ENCODE measurements at regions not wholly inside any gene's neighbourhood (a gene's known extent, or its start where the extent isn't known, plus 50 kb on each side); places are given as distances from the start of the nearest gene placed in this dataset.
"Not testable (repeated sequence)": the region's sequence is repeated elsewhere in the genome, so short reads cannot be mapped to it uniquely, and the experiment has no call there.

- no peak for DNase-seq
Measured at GRCh38 chr11:122020902-122021301, 95.1 kb downstream of the BLID start.

- no peak for DNase-seq
Measured at GRCh38 chr11:122019908-122020694, 95.9 kb downstream of the BLID start.

GRCh38 chr11:122007601-122008071 is 108.4 kb downstream of the BLID start:
- no peak for DNase-seq

- DNase-seq: no peak
Measured at GRCh38 chr11:122004446-122004845, 111.6 kb downstream of the BLID start.

- no peak for DNase-seq
Measured at GRCh38 chr11:122002926-122003325, 113.1 kb downstream of the BLID start.

GRCh38 chr11:122002047-122002446 is 114.0 kb downstream of the BLID start:
- no peak for DNase-seq

- DNase-seq: no peak
Measured at GRCh38 chr11:121999651-122000050, 116.4 kb downstream of the BLID start.

- DNase-seq: no peak
Measured at GRCh38 chr11:121996574-121996973, 119.4 kb downstream of the BLID start.

GRCh38 chr11:121983901-121984300 is 132.1 kb downstream of the BLID start:
- DNase-seq: no peak

GRCh38 chr11:121977914-121978313 is 138.1 kb downstream of the BLID start:
- DNase-seq: not testable (repeated sequence)

- no peak for DNase-seq
Measured at GRCh38 chr11:121968638-121969037, 147.4 kb downstream of the BLID start.

GRCh38 chr11:121967131-121967704 is 148.8 kb downstream of the BLID start:
- no peak for DNase-seq

- DNase-seq: no peak
Measured at GRCh38 chr11:121965330-121965729, 150.7 kb downstream of the BLID start.

- DNase-seq: no peak
Measured at GRCh38 chr11:121964591-121964990, 151.4 kb downstream of the BLID start.

GRCh38 chr11:121963846-121964245 is 152.2 kb downstream of the BLID start:
- DNase-seq: not testable (repeated sequence)

- DNase-seq: no peak
Measured at GRCh38 chr11:121961321-121961801, 154.7 kb downstream of the BLID start.

GRCh38 chr11:121958971-121959325 is 157.1 kb downstream of the BLID start:
- DNase-seq: no peak

- no peak for DNase-seq
Measured at GRCh38 chr11:121958323-121958970, 157.6 kb downstream of the BLID start.

GRCh38 chr11:121953122-121953521 is 162.9 kb downstream of the BLID start:
- DNase-seq: no peak

- DNase-seq: no peak
Measured at GRCh38 chr11:121950160-121950559, 165.9 kb downstream of the BLID start.

- no peak for DNase-seq
Measured at GRCh38 chr11:121946514-121946913, 169.5 kb downstream of the BLID start.

- DNase-seq: no peak
Measured at GRCh38 chr11:121944556-121945230, 171.3 kb downstream of the BLID start.

- no peak for DNase-seq
Measured at GRCh38 chr11:121938076-121938475, 177.9 kb downstream of the BLID start.

All from DMS79 (cell line).